OCI-LY1 (cell line): ENCODE measurements at regions not wholly inside any gene's neighbourhood (a gene's known extent, or its start where the extent isn't known, plus 50 kb on each side); places are given as distances from the start of the nearest gene placed in this dataset.

Experiments used
- H2AFZ ChIP-seq: fragments of 200-600 bp; sonication (generic), shearing (Covaris generic); 2 replicates; pipeline ENCODE4 v1.6.0; 2014; ENCODE audit warnings: antibody characterized with exemption, mild to moderate bottlenecking, low read length
- H3F3A ChIP-seq: fragments of 200-600 bp; sonication (generic), shearing (Covaris generic); 2 replicates; pipeline ENCODE4 v1.6.0; 2014; ENCODE audit warnings: mild to moderate bottlenecking, antibody characterized with exemption, low read length, moderate library complexity; ENCODE audit not compliant: insufficient read depth
- H3K27ac ChIP-seq: fragments of 200-600 bp; sonication (generic); 2 replicates; pipeline ENCODE4 v1.5.1; 2014; ENCODE audit warnings: low read length, mixed run types, mild to moderate bottlenecking, low read depth; ENCODE audit not compliant: poor library complexity, severe bottlenecking
- H3K27me3 ChIP-seq: fragments of 200-600 bp; sonication (generic); 2 replicates; pipeline ENCODE4 v1.6.0; 2014; ENCODE audit warnings: antibody characterized with exemption, mild to moderate bottlenecking, low read length, moderate library complexity; ENCODE audit not compliant: insufficient read depth
- H3K36me3 ChIP-seq: fragments of 200-600 bp; sonication (generic); 2 replicates; pipeline ENCODE4 v1.6.1; 2014; ENCODE audit warnings: mild to moderate bottlenecking, antibody characterized with exemption, low read length, moderate library complexity, mixed read lengths; ENCODE audit not compliant: insufficient read depth
- H3K4me1 ChIP-seq: fragments of 200-600 bp; sonication (generic); 2 replicates; pipeline ENCODE4 v1.5.1; 2014; ENCODE audit warnings: mild to moderate bottlenecking, low read length, moderate library complexity; ENCODE audit not compliant: insufficient read depth, severe bottlenecking
- H3K4me2 ChIP-seq: fragments of 200-600 bp; sonication (generic), shearing (Covaris generic); 2 replicates; pipeline ENCODE4 v1.6.1; 2014; ENCODE audit warnings: low read length
- H3K4me3 ChIP-seq: fragments of 200-600 bp; sonication (generic); 2 replicates; pipeline ENCODE4 v1.5.1; 2014; ENCODE audit warnings: low read length, low read depth, mild to moderate bottlenecking, mixed read lengths; ENCODE audit not compliant: poor library complexity, severe bottlenecking
- H3K79me2 ChIP-seq: fragments of 200-600 bp; shearing (Covaris generic); 2 replicates; pipeline ENCODE4 v1.6.1; 2016; ENCODE audit warnings: mixed run types, low read length, mixed read lengths; ENCODE audit not compliant: insufficient read depth
- H3K9ac ChIP-seq: fragments of 200-600 bp; sonication (generic), shearing (Covaris generic); 2 replicates; pipeline ENCODE4 v1.6.1; 2014; ENCODE audit warnings: mild to moderate bottlenecking, low read length, mixed read lengths
- H3K9me2 ChIP-seq: fragments of 200-600 bp; sonication (generic), shearing (Covaris generic); 2 replicates; pipeline ENCODE4 v1.6.1; 2014; ENCODE audit warnings: low read depth, mild to moderate bottlenecking, low read length, mixed read lengths
- H3K9me3 ChIP-seq: fragments of 200-600 bp; shearing (Covaris generic); 2 replicates; pipeline ENCODE4 v1.6.1; 2014; ENCODE audit warnings: low read length, mixed read lengths
- H4K20me1 ChIP-seq: fragments of 200-600 bp; sonication (generic), shearing (Covaris generic); 2 replicates; pipeline ENCODE4 v1.6.0; 2016; ENCODE audit warnings: mild to moderate bottlenecking, low read length; ENCODE audit not compliant: insufficient read depth
- CTCF ChIP-seq: fragments of 200-600 bp; sonication (generic), shearing (Covaris generic); IDR thresholded peaks from 2 replicates; pipeline ENCODE4 v1.5.1; 2017; ENCODE audit warnings: mild to moderate bottlenecking, antibody characterized with exemption, low read length, moderate library complexity, mixed read lengths
- EZH2 ChIP-seq: fragments of 200-600 bp; sonication (generic), shearing (Covaris generic); IDR thresholded peaks from 2 replicates; pipeline ENCODE4 v1.8.0; 2017; ENCODE audit warnings: borderline replicate concordance, mixed run types, mild to moderate bottlenecking, antibody characterized with exemption, low read length, moderate library complexity, mixed read lengths

GRCh38 chr18:10303171-10303570 lies 151.3 kb upstream of the APCDD1 start:
- Histone ChIP-seq H3K9me3 (no peaks in the 10 kb centered on the region), H3K4me3 (no peak overlapping the region), H2AFZ (no peak overlapping the region), H3K4me1 (no peaks in the 10 kb centered on the region), H3F3A (no peaks in the 10 kb centered on the region), H3K27ac (no peak overlapping the region), H3K27me3 (peaks cover 3% of the 10 kb centered on the region; the same call in 1 of the 2 replicates), H3K79me2 (no peaks in the 10 kb centered on the region), H3K9me2 (no peaks in the 10 kb centered on the region), H3K4me2 (no peak overlapping the region), H3K9ac (no peak overlapping the region), H3K36me3 (no peaks in the 10 kb centered on the region), H4K20me1 (no peaks in the 10 kb centered on the region)
- TF ChIP-seq CTCF (no peak), EZH2 (no peak)

GRCh38 chr18:10304853-10305252 lies 149.6 kb upstream of the APCDD1 start:
- Histone ChIP-seq H3K36me3 (no peaks in the 10 kb centered on the region), H3K9ac (no peak overlapping the region), H3K4me2 (no peak overlapping the region), H2AFZ (no peak overlapping the region), H3K9me2 (no peaks in the 10 kb centered on the region), H3K4me1 (no peaks in the 10 kb centered on the region), H3K27ac (no peak overlapping the region), H3K4me3 (no peak overlapping the region), H3K27me3 (peaks cover 3% of the 10 kb centered on the region; the same call in 1 of the 2 replicates), H4K20me1 (no peaks in the 10 kb centered on the region), H3K79me2 (no peaks in the 10 kb centered on the region), H3F3A (no peaks in the 10 kb centered on the region), H3K9me3 (no peaks in the 10 kb centered on the region)
- TF ChIP-seq EZH2: no peak
- TF ChIP-seq CTCF: no peak

- no peaks in the 10 kb centered on the region for H4K20me1 ChIP-seq
- no peaks in the 10 kb centered on the region for H3K36me3 ChIP-seq
- H3K4me3 ChIP-seq: no peak overlapping the region
- no peaks in the 10 kb centered on the region for H3K9me3 ChIP-seq
- no peak overlapping the region for H3K9ac ChIP-seq
- no peaks in the 10 kb centered on the region; the same call in 1 of the 2 replicates for H3K27me3 ChIP-seq
- no peaks in the 10 kb centered on the region for H3K9me2 ChIP-seq
- no peaks in the 10 kb centered on the region for H3F3A ChIP-seq
- no peak for TF ChIP-seq EZH2
- TF ChIP-seq CTCF: no peak
- H2AFZ ChIP-seq: no peak overlapping the region
- no peak overlapping the region for H3K4me2 ChIP-seq
- H3K4me1 ChIP-seq: no peaks in the 10 kb centered on the region
- H3K27ac ChIP-seq: no peak overlapping the region
- H3K79me2 ChIP-seq: no peaks in the 10 kb centered on the region
These were observed 147.7 kb upstream of the APCDD1 start for GRCh38 chr18:10306779-10307178.
